HG03135 (cell line): ENCODE measurements at regions not wholly inside any gene's neighbourhood (a gene's known extent, or its start where the extent isn't known, plus 50 kb on each side); places are given as distances from the start of the nearest gene placed in this dataset.
"Not testable (repeated sequence)": the region's sequence is repeated elsewhere in the genome, so short reads cannot be mapped to it uniquely, and the experiment has no call there.

Experiments
- ATAC-seq: cut with Tn5 transposase; IDR thresholded peaks from one replicate; pipeline ENCODE4 v1.9.1; 2021; ENCODE audit warnings: mild to moderate bottlenecking, moderate library complexity; ENCODE audit not compliant: unreplicated experiment

GRCh38 chr1:166766942-166767341 lies 72.3 kb upstream of the POGK start:
- ATAC-seq: no peak

GRCh38 chr1:166784646-166785045 lies 54.6 kb upstream of the POGK start:
- ATAC-seq: not testable (repeated sequence)

DNA sequence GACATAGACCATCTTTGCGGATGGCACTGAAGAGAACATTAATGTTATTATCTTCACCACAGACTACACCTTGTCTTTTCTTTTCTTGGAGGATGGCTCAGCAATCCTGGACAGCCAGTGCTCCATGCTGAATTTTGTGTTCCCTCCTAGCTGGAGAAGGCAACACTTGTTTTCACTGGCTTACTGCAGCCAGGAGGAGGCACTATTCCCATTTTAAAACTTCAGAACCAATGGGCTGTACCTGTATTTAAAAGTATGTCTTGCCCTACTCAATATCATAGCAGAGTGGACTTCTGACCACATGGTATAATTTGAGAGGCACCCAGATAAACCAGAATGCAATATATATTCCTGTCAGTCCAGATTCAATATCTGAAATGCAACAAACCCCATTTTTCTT lies 53.3 kb upstream of the POGK start:
- no peak for ATAC-seq

GRCh38 chr1:166789286-166789685 lies 50.0 kb upstream of the POGK start:
- ATAC-seq: no peak
